HUES48 (cell line): ENCODE measurements at regions not wholly inside any gene's neighbourhood (a gene's known extent, or its start where the extent isn't known, plus 50 kb on each side); places are given as distances from the start of the nearest gene placed in this dataset.
"Not testable (repeated sequence)": the region's sequence is repeated elsewhere in the genome, so short reads cannot be mapped to it uniquely, and the experiment has no call there.

Source experiments
- H3K27ac ChIP-seq: one replicate; pipeline ENCODE4 v1.7.0; 2013; ENCODE audit warnings: low read depth, low read length, inconsistent platforms
- H3K27me3 ChIP-seq: 2 replicates; pipeline ENCODE4 v1.6.1; 2013; ENCODE audit warnings: mild to moderate bottlenecking, low read length; ENCODE audit not compliant: control insufficient read depth, insufficient read depth
- H3K36me3 ChIP-seq: 2 replicates; pipeline ENCODE4 v1.6.1; 2013; ENCODE audit warnings: low read length; ENCODE audit not compliant: control insufficient read depth, insufficient read depth
- H3K4me1 ChIP-seq: 2 replicates; pipeline ENCODE4 v1.6.1; 2013; ENCODE audit warnings: mild to moderate bottlenecking, low read length; ENCODE audit not compliant: control insufficient read depth, insufficient read depth
- H3K4me3 ChIP-seq: 2 replicates; pipeline ENCODE4 v1.5.1; 2013; ENCODE audit warnings: mild to moderate bottlenecking, low read depth, low read length
- H3K9ac ChIP-seq: 2 replicates; pipeline ENCODE4 v1.6.1; 2013; ENCODE audit warnings: mild to moderate bottlenecking, low read depth, low read length, moderate library complexity
- H3K9me3 ChIP-seq: 2 replicates; pipeline ENCODE4 v1.6.1; 2013; ENCODE audit warnings: low read length; ENCODE audit not compliant: control insufficient read depth, insufficient read depth

- H3K36me3 ChIP-seq: no peaks in the 10 kb centered on the region
- no peak overlapping the region for H3K27ac ChIP-seq
- no peaks in the 10 kb centered on the region for H3K27me3 ChIP-seq
Measured at GRCh38 chr14:21852775-21853174, 179.2 kb upstream of the OR4E1 start.

GRCh38 chr14:21852061-21852664, 178.5 kb upstream of the OR4E1 start:
- H3K4me3 ChIP-seq: no peak overlapping the region
- H3K9ac ChIP-seq: no peak overlapping the region

More at GRCh38 chr14:21852775-21853174, 179.2 kb upstream of the OR4E1 start:
- Histone ChIP-seq H3K4me1 (no peaks in the 10 kb centered on the region), H3K9me3 (no peaks in the 10 kb centered on the region), H3K4me3 (no peak overlapping the region), H3K9ac (no peak overlapping the region)

GRCh38 chr14:21846902-21847301, 173.3 kb upstream of the OR4E1 start:
- not testable (repeated sequence) for H3K4me1 ChIP-seq, H3K27me3 ChIP-seq, H3K27ac ChIP-seq, H3K9ac ChIP-seq, H3K4me3 ChIP-seq, H3K36me3 ChIP-seq, H3K9me3 ChIP-seq

More at GRCh38 chr14:21852061-21852664, 178.5 kb upstream of the OR4E1 start:
- Histone ChIP-seq H3K27ac (no peak overlapping the region), H3K4me1 (no peaks in the 10 kb centered on the region), H3K36me3 (no peaks in the 10 kb centered on the region), H3K9me3 (no peaks in the 10 kb centered on the region), H3K27me3 (no peaks in the 10 kb centered on the region)

GRCh38 chr14:21846227-21846885, 172.7 kb upstream of the OR4E1 start:
- H3K4me3 ChIP-seq: no peak overlapping the region
- no peak overlapping the region for H3K27ac ChIP-seq
- no peaks in the 10 kb centered on the region for H3K9me3 ChIP-seq
- H3K27me3 ChIP-seq: no peaks in the 10 kb centered on the region
- no peaks in the 10 kb centered on the region for H3K4me1 ChIP-seq
- H3K36me3 ChIP-seq: no peaks in the 10 kb centered on the region
- H3K9ac ChIP-seq: no peak overlapping the region

GRCh38 chr14:21840765-21841164, 167.1 kb upstream of the OR4E1 start:
- Histone ChIP-seq H3K4me1 (no peaks in the 10 kb centered on the region), H3K4me3 (no peak overlapping the region), H3K9ac (no peak overlapping the region), H3K36me3 (no peaks in the 10 kb centered on the region), H3K27ac (no peak overlapping the region), H3K27me3 (no peaks in the 10 kb centered on the region), H3K9me3 (no peaks in the 10 kb centered on the region)

- Histone ChIP-seq H3K9ac (no peak overlapping the region), H3K9me3 (0 out of 2 replicates have a peak, but pooled peaks cover 4% of the 10 kb centered on the region), H3K27ac (no peak overlapping the region), H3K27me3 (no peaks in the 10 kb centered on the region), H3K4me3 (no peak overlapping the region), H3K4me1 (no peaks in the 10 kb centered on the region), H3K36me3 (no peaks in the 10 kb centered on the region)
Measured at GRCh38 chr14:21833836-21834235, 160.2 kb upstream of the OR4E1 start.

GRCh38 chr14:21825845-21826244, 152.2 kb upstream of the OR4E1 start:
- Histone ChIP-seq H3K4me1 (no peaks in the 10 kb centered on the region), H3K9ac (no peak overlapping the region), H3K4me3 (no peak overlapping the region), H3K27ac (no peak overlapping the region), H3K36me3 (no peaks in the 10 kb centered on the region), H3K27me3 (no peaks in the 10 kb centered on the region), H3K9me3 (no peaks in the 10 kb centered on the region)

GRCh38 chr14:21825149-21825743, 151.6 kb upstream of the OR4E1 start:
- Histone ChIP-seq H3K4me1 (no peaks in the 10 kb centered on the region), H3K36me3 (no peaks in the 10 kb centered on the region), H3K4me3 (no peak overlapping the region), H3K9me3 (no peaks in the 10 kb centered on the region), H3K27me3 (no peaks in the 10 kb centered on the region), H3K9ac (no peak overlapping the region), H3K27ac (no peak overlapping the region)

GRCh38 chr14:21822109-21822508, 148.5 kb upstream of the OR4E1 start:
- no peaks in the 10 kb centered on the region for H3K9me3 ChIP-seq

GRCh38 chr14:21820631-21821030, 147.0 kb upstream of the OR4E1 start:
- Histone ChIP-seq H3K27ac (no peak overlapping the region), H3K9ac (no peak overlapping the region), H3K9me3 (peaks cover 8% of the 10 kb centered on the region), H3K27me3 (no peaks in the 10 kb centered on the region), H3K4me3 (no peak overlapping the region), H3K36me3 (no peaks in the 10 kb centered on the region), H3K4me1 (no peaks in the 10 kb centered on the region)

More at GRCh38 chr14:21822109-21822508, 148.5 kb upstream of the OR4E1 start:
- H3K4me1 ChIP-seq: no peaks in the 10 kb centered on the region
- H3K27ac ChIP-seq: no peak overlapping the region
- no peak overlapping the region for H3K4me3 ChIP-seq
- no peaks in the 10 kb centered on the region for H3K36me3 ChIP-seq
- H3K9ac ChIP-seq: no peak overlapping the region
- H3K27me3 ChIP-seq: no peaks in the 10 kb centered on the region

- not testable (repeated sequence) for H3K36me3 ChIP-seq, H3K9me3 ChIP-seq, H3K27ac ChIP-seq, H3K4me3 ChIP-seq, H3K27me3 ChIP-seq, H3K9ac ChIP-seq, H3K4me1 ChIP-seq
Measured at GRCh38 chr14:21819891-21820290, 146.3 kb upstream of the OR4E1 start.
